Fibroblast of the aortic adventitia (primary cell): ENCODE measurements at regions not wholly inside any gene's neighbourhood (a gene's known extent, or its start where the extent isn't known, plus 50 kb on each side); places are given as distances from the start of the nearest gene placed in this dataset.
"Not testable (repeated sequence)": the region's sequence is repeated elsewhere in the genome, so short reads cannot be mapped to it uniquely, and the experiment has no call there.

Experiments
- DNase-seq: peaks from one replicate; pipeline ENCODE4 v3.0.0-alpha.2; 2010; ENCODE audit warnings: low read depth
- H3K4me3 ChIP-seq: 2 replicates; pipeline ENCODE4 v1.5.1; 2011; ENCODE audit warnings: low read depth, mild to moderate bottlenecking, control low read depth, low read length, moderate library complexity
- TF ChIP-seq, protein P1 (sequence below): IDR thresholded peaks from 2 replicates; pipeline ENCODE4 v1.5.1; 2011; ENCODE audit warnings: mild to moderate bottlenecking, low read length, control low read depth, inconsistent platforms; ENCODE audit not compliant: insufficient read depth

DNA sequence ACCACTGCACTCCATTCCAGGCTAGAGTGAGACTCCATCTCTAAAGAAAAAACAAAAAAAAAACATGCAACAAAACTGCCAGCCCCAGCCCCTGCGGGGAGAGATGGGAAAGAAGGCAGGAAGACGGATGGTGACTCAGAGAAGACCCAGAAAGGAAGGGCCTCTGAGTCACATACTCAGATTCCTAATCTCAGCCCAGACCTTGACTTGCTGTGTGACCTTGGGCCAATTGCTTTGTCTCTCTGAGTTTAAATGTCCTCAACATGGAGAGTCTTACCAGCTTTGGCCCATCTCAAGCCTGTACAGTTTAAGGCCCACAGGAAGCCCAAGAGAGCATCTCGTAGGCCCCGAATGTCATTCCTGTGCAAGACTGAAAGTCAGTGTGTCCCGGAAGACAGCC lies 86.5 kb upstream of the LHX1 start:
- H3K4me3 ChIP-seq = no peak overlapping the region
- DNase-seq = peak; percentile 51
- TF ChIP-seq, protein P1, sequence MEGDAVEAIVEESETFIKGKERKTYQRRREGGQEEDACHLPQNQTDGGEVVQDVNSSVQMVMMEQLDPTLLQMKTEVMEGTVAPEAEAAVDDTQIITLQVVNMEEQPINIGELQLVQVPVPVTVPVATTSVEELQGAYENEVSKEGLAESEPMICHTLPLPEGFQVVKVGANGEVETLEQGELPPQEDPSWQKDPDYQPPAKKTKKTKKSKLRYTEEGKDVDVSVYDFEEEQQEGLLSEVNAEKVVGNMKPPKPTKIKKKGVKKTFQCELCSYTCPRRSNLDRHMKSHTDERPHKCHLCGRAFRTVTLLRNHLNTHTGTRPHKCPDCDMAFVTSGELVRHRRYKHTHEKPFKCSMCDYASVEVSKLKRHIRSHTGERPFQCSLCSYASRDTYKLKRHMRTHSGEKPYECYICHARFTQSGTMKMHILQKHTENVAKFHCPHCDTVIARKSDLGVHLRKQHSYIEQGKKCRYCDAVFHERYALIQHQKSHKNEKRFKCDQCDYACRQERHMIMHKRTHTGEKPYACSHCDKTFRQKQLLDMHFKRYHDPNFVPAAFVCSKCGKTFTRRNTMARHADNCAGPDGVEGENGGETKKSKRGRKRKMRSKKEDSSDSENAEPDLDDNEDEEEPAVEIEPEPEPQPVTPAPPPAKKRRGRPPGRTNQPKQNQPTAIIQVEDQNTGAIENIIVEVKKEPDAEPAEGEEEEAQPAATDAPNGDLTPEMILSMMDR = no peak

GRCh38 chr17:36851250-36851649 lies 86.0 kb upstream of the LHX1 start:
- H3K4me3 ChIP-seq = no peak overlapping the region
- DNase-seq = no peak
- TF ChIP-seq, protein P1 = no peak

GRCh38 chr17:36852478-36852877 lies 84.8 kb upstream of the LHX1 start:
- not testable (repeated sequence) for DNase-seq, H3K4me3 ChIP-seq

DNA sequence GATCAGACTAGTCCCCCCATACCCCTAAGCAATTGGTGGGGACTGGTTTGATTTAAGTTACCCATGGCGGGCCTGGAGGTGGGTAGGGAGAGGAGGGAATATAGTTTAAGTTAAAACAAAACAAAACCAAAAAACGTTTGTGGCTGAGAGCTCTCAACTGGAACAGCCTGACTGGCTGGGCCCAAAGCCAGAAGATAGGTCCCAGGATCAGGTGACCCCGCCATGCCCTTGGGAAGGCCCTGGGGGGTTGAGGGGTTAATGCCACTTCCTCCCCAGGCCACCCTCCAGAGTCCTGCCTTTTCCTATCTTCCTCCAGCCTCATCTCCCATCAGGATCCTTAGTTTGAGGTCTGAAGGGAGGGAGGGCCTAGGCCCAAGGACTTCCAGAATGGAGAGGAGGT lies 82.3 kb upstream of the LHX1 start:
- DNase-seq = no peak
- no peak overlapping the region for H3K4me3 ChIP-seq
- TF ChIP-seq, protein P1 = no peak

DNA sequence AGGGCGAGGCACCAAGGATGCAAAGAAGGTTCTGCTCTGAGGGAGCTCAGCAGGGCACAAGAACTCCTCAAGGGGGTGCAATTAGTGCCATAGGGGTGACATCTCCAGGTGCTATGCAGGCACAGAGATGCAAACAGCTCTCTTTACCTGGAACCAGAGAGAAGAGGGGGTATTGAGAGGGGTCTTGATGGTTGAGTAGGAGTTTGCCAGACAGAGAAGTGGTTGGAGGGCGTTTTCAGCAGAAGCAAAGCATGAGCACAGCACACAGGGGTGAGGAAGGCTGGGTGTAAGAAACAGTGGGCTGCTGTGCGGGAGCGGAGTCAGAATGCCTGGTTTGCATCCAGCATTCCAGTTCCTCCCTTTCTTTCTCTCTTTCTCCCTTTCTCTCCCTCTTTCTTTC lies 81.8 kb upstream of the LHX1 start:
- TF ChIP-seq, protein P1 = no peak
- DNase-seq = no peak
- H3K4me3 ChIP-seq = no peak overlapping the region

- no peak overlapping the region for H3K4me3 ChIP-seq
- no peak for DNase-seq
- TF ChIP-seq, protein P1 = no peak
Observed at GRCh38 chr17:36856222-36856621, 81.1 kb upstream of the LHX1 start.

DNA sequence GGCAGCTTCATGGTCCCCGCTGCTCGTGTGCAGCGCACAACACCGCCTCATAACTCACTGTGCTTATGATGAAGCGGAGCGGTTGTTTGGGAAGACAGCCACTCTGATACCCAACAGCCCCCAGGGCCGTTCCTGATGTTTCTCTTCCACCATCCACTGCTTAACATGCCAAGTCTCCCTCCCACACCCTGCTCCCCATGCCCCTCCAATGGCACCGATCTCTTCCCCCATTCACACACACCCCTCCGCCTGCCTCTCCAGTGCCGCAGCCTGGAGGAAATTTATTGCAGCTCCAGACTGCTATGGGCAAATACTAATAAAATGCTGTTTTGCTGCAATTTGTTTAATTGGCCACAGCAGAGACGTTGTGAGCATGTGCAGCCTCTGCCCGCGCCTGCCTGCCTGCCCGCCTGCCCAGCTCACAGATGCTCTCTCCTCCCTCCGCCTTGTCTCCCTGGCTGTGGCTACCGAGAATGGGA lies 80.3 kb upstream of the LHX1 start:
- TF ChIP-seq, protein P1 = no peak
- no peak overlapping the region for H3K4me3 ChIP-seq
- no peak for DNase-seq
